Gastroesophageal sphincter (tissue), 3 donors: ENCODE measurements at regions not wholly inside any gene's neighbourhood (a gene's known extent, or its start where the extent isn't known, plus 50 kb on each side); places are given as distances from the start of the nearest gene placed in this dataset.

Experiments
- CTCF ChIP-seq, 4 experiments: fragments of 200-600 bp in 2 of 4; fragments of 450-650 bp in 2 of 4; sonication (generic) in 1 of 4; IDR thresholded peaks; one replicate each; pipeline ENCODE4 v1.5.1; 2017 to 2019; ENCODE audit warnings: antibody characterized with exemption in 4 of 4, mild to moderate bottlenecking in 2 of 4, moderate library complexity in 2 of 4
- EP300 ChIP-seq: sonication (generic); formaldehyde crosslinking; IDR thresholded peaks from one replicate; pipeline ENCODE4 v1.6.1; 2017; ENCODE audit warnings: antibody characterized with exemption, mild to moderate bottlenecking
- POLR2A ChIP-seq, 2 donors: fragments of 450-650 bp; IDR thresholded peaks; one replicate each; pipeline ENCODE4 v1.6.1; 2017; ENCODE audit warnings: antibody characterized with exemption in 2 of 2, mild to moderate bottlenecking in 2 of 2, moderate library complexity in 1 of 2
- POLR2AphosphoS5 ChIP-seq: sonication (generic); formaldehyde crosslinking; IDR thresholded peaks from one replicate; pipeline ENCODE4 v1.6.1; 2017; ENCODE audit warnings: antibody characterized with exemption

- TF ChIP-seq CTCF (IDR thresholded peaks at IDR 0.05) = no peak
- TF ChIP-seq EP300 = no peak
- TF ChIP-seq POLR2A (IDR thresholded peaks at IDR 0.05) = no peak
- TF ChIP-seq POLR2AphosphoS5 = no peak
Observed at GRCh38 chr2:58540681-58541080, 299.6 kb upstream of the FANCL start.
